Urothelium cell line (cell line): ENCODE measurements at regions not wholly inside any gene's neighbourhood (a gene's known extent, or its start where the extent isn't known, plus 50 kb on each side); places are given as distances from the start of the nearest gene placed in this dataset.
A peak's percentile ranks its signal among the peaks of the same experiment; 100 is the strongest.

Experiments
- DNase-seq: peaks from one replicate; pipeline ENCODE4 v3.0.0; 2011; ENCODE audit warnings: low spot score, mixed read lengths
- FAIRE-seq: peaks from 2 replicates; lab custom pipeline; 2011; peaks lifted over from hg19 to GRCh38; lab: Jason Lieb, UNC

- DNase-seq, result no peak
- no peak for FAIRE-seq
Observed at GRCh38 chr12:97267594-97268202, 194.9 kb upstream of the RMST start.

- DNase-seq, result no peak
- no peak for FAIRE-seq
Observed at GRCh38 chr12:97272471-97272870, 190.1 kb upstream of the RMST start.

GRCh38 chr12:97274386-97274785, 188.2 kb upstream of the RMST start:
- DNase-seq (no peak), FAIRE-seq (no peak)

- FAIRE-seq, result no peak
- DNase-seq, result peak; percentile 20
Observed at GRCh38 chr12:97275256-97275655, 187.3 kb upstream of the RMST start.

GRCh38 chr12:97275728-97276590, 186.6 kb upstream of the RMST start:
- FAIRE-seq (no peak), DNase-seq (no peak)

- no peak for DNase-seq
- no peak for FAIRE-seq
Observed at GRCh38 chr12:97276661-97277429, 185.8 kb upstream of the RMST start.

GRCh38 chr12:97283297-97283696, 179.3 kb upstream of the RMST start:
- no peak for FAIRE-seq
- no peak for DNase-seq

- no peak for DNase-seq
- FAIRE-seq, result no peak
Observed at GRCh38 chr12:97288531-97288930, 174.1 kb upstream of the RMST start.

- FAIRE-seq, result no peak
- no peak for DNase-seq
Observed at GRCh38 chr12:97292588-97292987, 170.0 kb upstream of the RMST start.

GRCh38 chr12:97293541-97293940, 169.1 kb upstream of the RMST start:
- FAIRE-seq (no peak), DNase-seq (no peak)

GRCh38 chr12:97299847-97300246, 162.8 kb upstream of the RMST start:
- no peak for FAIRE-seq
- no peak for DNase-seq

- FAIRE-seq (no peak), DNase-seq (no peak)
Observed at GRCh38 chr12:97300431-97300830, 162.2 kb upstream of the RMST start.

GRCh38 chr12:97300891-97301290, 161.7 kb upstream of the RMST start:
- DNase-seq (no peak), FAIRE-seq (no peak)

GRCh38 chr12:97301576-97301975, 161.0 kb upstream of the RMST start:
- FAIRE-seq (no peak), DNase-seq (no peak)

- no peak for FAIRE-seq
- no peak for DNase-seq
Observed at GRCh38 chr12:97305651-97306050, 157.0 kb upstream of the RMST start.

GRCh38 chr12:97306147-97306546, 156.5 kb upstream of the RMST start:
- FAIRE-seq, result no peak
- no peak for DNase-seq

- peak; percentile 6 for DNase-seq
- FAIRE-seq, result no peak
Observed at GRCh38 chr12:97308576-97309198, 153.9 kb upstream of the RMST start.

GRCh38 chr12:97309921-97310320, 152.7 kb upstream of the RMST start:
- FAIRE-seq (no peak), DNase-seq (no peak)

- FAIRE-seq (no peak), DNase-seq (no peak)
Observed at GRCh38 chr12:97312570-97313135, 150.0 kb upstream of the RMST start.

- FAIRE-seq, result no peak
- no peak for DNase-seq
Observed at GRCh38 chr12:97313471-97314190, 149.0 kb upstream of the RMST start.
